NCI-H2081 treated with DMSO at 0.1 percent for 48 hours (cell line): ENCODE measurements at regions not wholly inside any gene's neighbourhood (a gene's known extent, or its start where the extent isn't known, plus 50 kb on each side); places are given as distances from the start of the nearest gene placed in this dataset.

ENCODE experiments used
- DNase-seq: peaks from one replicate; lab custom pipeline; 2025; lab: John Stamatoyannopoulos, UW

- no peak for DNase-seq
Observed at GRCh38 chr2:199627417-199627816, 169.7 kb upstream of the SATB2 start.

GRCh38 chr2:199624958-199625357 is 167.2 kb upstream of the SATB2 start:
- DNase-seq = no peak

GRCh38 chr2:199612509-199613130 is 154.9 kb upstream of the SATB2 start:
- DNase-seq = no peak

GRCh38 chr2:199607914-199608313 is 150.2 kb upstream of the SATB2 start:
- no peak for DNase-seq

- DNase-seq = no peak
Observed at GRCh38 chr2:199606193-199606780, 148.5 kb upstream of the SATB2 start.

- DNase-seq = no peak
Observed at GRCh38 chr2:199603721-199604291, 146.1 kb upstream of the SATB2 start.

GRCh38 chr2:199602896-199603717 is 145.4 kb upstream of the SATB2 start:
- DNase-seq = no peak

- DNase-seq = no peak
Observed at GRCh38 chr2:199602271-199602895, 144.6 kb upstream of the SATB2 start.

GRCh38 chr2:199596549-199596948 is 138.8 kb upstream of the SATB2 start:
- peak; percentile 3 for DNase-seq

GRCh38 chr2:199594443-199594842 is 136.7 kb upstream of the SATB2 start:
- no peak for DNase-seq

- no peak for DNase-seq
Observed at GRCh38 chr2:199591826-199592225, 134.1 kb upstream of the SATB2 start.

GRCh38 chr2:199590321-199591203 is 132.8 kb upstream of the SATB2 start:
- DNase-seq = no peak

GRCh38 chr2:199589306-199589705 is 131.6 kb upstream of the SATB2 start:
- no peak for DNase-seq

GRCh38 chr2:199588054-199588453 is 130.3 kb upstream of the SATB2 start:
- DNase-seq = no peak

GRCh38 chr2:199586646-199587045 is 128.9 kb upstream of the SATB2 start:
- DNase-seq = no peak

- DNase-seq = no peak
Observed at GRCh38 chr2:199583676-199584075, 125.9 kb upstream of the SATB2 start.

- DNase-seq = no peak
Observed at GRCh38 chr2:199581935-199582360, 124.2 kb upstream of the SATB2 start.

GRCh38 chr2:199581408-199581807 is 123.7 kb upstream of the SATB2 start:
- DNase-seq = no peak

- DNase-seq = no peak
Observed at GRCh38 chr2:199575416-199575815, 117.7 kb upstream of the SATB2 start.

GRCh38 chr2:199572571-199572970 is 114.8 kb upstream of the SATB2 start:
- DNase-seq = no peak

- no peak for DNase-seq
Observed at GRCh38 chr2:199570934-199571333, 113.2 kb upstream of the SATB2 start.
